ENCODE measurements at regions not wholly inside any gene's neighbourhood (a gene's known extent, or its start where the extent isn't known, plus 50 kb on each side); places are given as distances from the start of the nearest gene placed in this dataset.

- Histone ChIP-seq H3K27me3 (no peaks in the 10 kb centered on the region), H3K36me3 (no peaks in the 10 kb centered on the region), H3K9me3 (peaks cover 0 to under 1% (median 0%) of the 10 kb centered on the region in 4 donors), H3K27ac (no peak overlapping the region), H3K4me3 (no peak overlapping the region), H3K4me1 (no peaks in the 10 kb centered on the region)
- DNase-seq (ENCODE audit: low spot score in 2 of 2), result no peak
- WGBS, 2 donors, result 71 to 78% methylated on average over 4 of the region's 4 CpGs
- TF ChIP-seq EP300 (IDR thresholded peaks at IDR 0.05), result no peak
- TF ChIP-seq POLR2A (IDR thresholded peaks at IDR 0.05), result no peak
- no peak for TF ChIP-seq CTCF (IDR thresholded peaks at IDR 0.05)
These were observed 168.9 kb upstream of the TMEM72 start for GRCh38 chr10:44742248-44742647.

GRCh38 chr10:44743535-44743934 is 167.6 kb upstream of the TMEM72 start:
- 76 to 79% methylated on average over 1 of the region's 1 CpG for WGBS, 2 donors
- H3K4me1 ChIP-seq, result no peaks in the 10 kb centered on the region
- DNase-seq (ENCODE audit: low spot score in 2 of 2), result no peak
- no peak overlapping the region for H3K4me3 ChIP-seq
- TF ChIP-seq POLR2A (IDR thresholded peaks at IDR 0.05), result no peak
- no peak for TF ChIP-seq CTCF (IDR thresholded peaks at IDR 0.05)
- H3K27me3 ChIP-seq, result no peaks in the 10 kb centered on the region
- no peaks in the 10 kb centered on the region for H3K36me3 ChIP-seq
- no peak overlapping the region for H3K27ac ChIP-seq
- H3K9me3 ChIP-seq, result peaks cover 0 to 13% (median 0%) of the 10 kb centered on the region in 4 donors

GRCh38 chr10:44745920-44746319 is 165.2 kb upstream of the TMEM72 start:
- H3K27ac ChIP-seq, result no peak overlapping the region
- no peak for TF ChIP-seq POLR2A (IDR thresholded peaks at IDR 0.05)
- TF ChIP-seq EP300 (IDR thresholded peaks at IDR 0.05), result no peak
- TF ChIP-seq CTCF (IDR thresholded peaks at IDR 0.05), result no peak
- H3K4me1 ChIP-seq, result no peaks in the 10 kb centered on the region

GRCh38 chr10:44747593-44748172 is 163.5 kb upstream of the TMEM72 start:
- TF ChIP-seq EP300 (IDR thresholded peaks at IDR 0.05) (no peak), CTCF (IDR thresholded peaks at IDR 0.05) (no peak), POLR2A (IDR thresholded peaks at IDR 0.05) (no peak)
- H3K4me3 ChIP-seq, result no peak overlapping the region

More at GRCh38 chr10:44745920-44746319, 165.2 kb upstream of the TMEM72 start:
- H3K4me3 ChIP-seq, result no peak overlapping the region
- 73 to 74% methylated on average over 2 of the region's 2 CpGs for WGBS, 2 donors
- no peaks in the 10 kb centered on the region for H3K27me3 ChIP-seq
- DNase-seq (ENCODE audit: low spot score in 2 of 2), result no peak
- no peaks in the 10 kb centered on the region for H3K36me3 ChIP-seq
- peaks cover 0 to 17% (median 0%) of the 10 kb centered on the region in 4 donors for H3K9me3 ChIP-seq

GRCh38 chr10:44749151-44749550 is 162.0 kb upstream of the TMEM72 start:
- 96 to 97% methylated on average over 8 of the region's 8 CpGs for WGBS, 2 donors
- Histone ChIP-seq H3K4me3 (no peak overlapping the region), H3K27me3 (no peaks in the 10 kb centered on the region), H3K27ac (no peak overlapping the region), H3K9me3 (peaks cover 0 to 17% (median 0%) of the 10 kb centered on the region in 4 donors), H3K36me3 (no peaks in the 10 kb centered on the region), H3K4me1 (no peaks in the 10 kb centered on the region)
- no peak for DNase-seq (ENCODE audit: low spot score in 2 of 2)
- no peak for TF ChIP-seq CTCF (IDR thresholded peaks at IDR 0.05)
- TF ChIP-seq POLR2A (IDR thresholded peaks at IDR 0.05), result no peak
- TF ChIP-seq EP300 (IDR thresholded peaks at IDR 0.05), result no peak

More at GRCh38 chr10:44747593-44748172, 163.5 kb upstream of the TMEM72 start:
- WGBS, 2 donors, result 92% methylated on average over 8 to 9 of the region's 9 CpGs
- Histone ChIP-seq H3K36me3 (no peaks in the 10 kb centered on the region), H3K4me1 (no peaks in the 10 kb centered on the region), H3K9me3 (peaks cover 0 to 17% (median 0%) of the 10 kb centered on the region in 4 donors), H3K27me3 (no peaks in the 10 kb centered on the region), H3K27ac (no peak overlapping the region)
- DNase-seq (ENCODE audit: low spot score in 2 of 2), result no peak
